Neuronal stem cell (in vitro differentiated cells): ENCODE measurements at regions not wholly inside any gene's neighbourhood (a gene's known extent, or its start where the extent isn't known, plus 50 kb on each side); places are given as distances from the start of the nearest gene placed in this dataset.

Experiments
- DNase-seq: peaks from one replicate; pipeline ENCODE4 v3.0.0-alpha.2; 2013; ENCODE audit warnings: low spot score
- H2AFZ ChIP-seq: one replicate; pipeline ENCODE4 v1.6.1; 2013; ENCODE audit warnings: mild to moderate bottlenecking, low read length, inconsistent platforms
- H2AK5ac ChIP-seq: 2 replicates; pipeline ENCODE4 v1.6.1; 2013; ENCODE audit warnings: low read depth, mild to moderate bottlenecking, inconsistent platforms, low read length, moderate library complexity, mixed read lengths
- H2BK120ac ChIP-seq: 2 replicates; pipeline ENCODE4 v1.6.1; 2013; ENCODE audit warnings: low read depth, mild to moderate bottlenecking, inconsistent platforms, low read length, moderate library complexity, mixed read lengths
- H2BK12ac ChIP-seq: one replicate; pipeline ENCODE4 v1.6.1; 2013; ENCODE audit warnings: low read length, inconsistent platforms
- H2BK15ac ChIP-seq: 2 replicates; pipeline ENCODE4 v1.6.1; 2013; ENCODE audit warnings: mild to moderate bottlenecking, low read length, inconsistent platforms, mixed read lengths
- H2BK5ac ChIP-seq: one replicate; pipeline ENCODE4 v1.6.1; 2013; ENCODE audit warnings: inconsistent platforms, mild to moderate bottlenecking, low read length, moderate library complexity
- H3K14ac ChIP-seq: one replicate; pipeline ENCODE4 v1.6.1; 2013; ENCODE audit warnings: low read length, inconsistent platforms
- H3K18ac ChIP-seq: 2 replicates; pipeline ENCODE4 v1.6.1; 2013; ENCODE audit warnings: low read length, inconsistent platforms
- H3K23ac ChIP-seq: 2 replicates; pipeline ENCODE4 v1.6.1; 2013; ENCODE audit warnings: low read depth, mild to moderate bottlenecking, mixed read lengths, low read length, inconsistent platforms; ENCODE audit not compliant: poor library complexity
- H3K27ac ChIP-seq: replicated peaks from 3 replicates; pipeline ENCODE4 v1.5.1; 2013; ENCODE audit warnings: low read length, inconsistent platforms
- H3K27me3 ChIP-seq, 3 experiments: 2 replicates each; pipeline ENCODE4 v1.6.1; 2013; ENCODE audit warnings: low read length in 3 of 3, mild to moderate bottlenecking in 2 of 3, inconsistent platforms in 1 of 3, low read depth in 1 of 3, mixed read lengths in 1 of 3, moderate library complexity in 1 of 3; ENCODE audit not compliant: control insufficient read depth in 3 of 3, insufficient read depth in 3 of 3
- H3K36me3 ChIP-seq, 2 donors: replicated peaks in 1 of 2; 2 replicates each; pipeline ENCODE4 v1.6.1; 2013; ENCODE audit warnings: low read length in 2 of 2; ENCODE audit not compliant: control insufficient read depth in 2 of 2, insufficient read depth in 2 of 2
- H3K4ac ChIP-seq: 2 replicates; pipeline ENCODE4 v1.6.1; 2013; ENCODE audit warnings: inconsistent platforms, mild to moderate bottlenecking, low read length, moderate library complexity
- H3K4me1 ChIP-seq, 2 donors: 1 replicate in 1 of 2; 2 replicates in 1 of 2; pipeline ENCODE4 v1.6.1; 2013; ENCODE audit warnings: low read length in 2 of 2, low read depth in 1 of 2; ENCODE audit not compliant: control insufficient read depth in 2 of 2, insufficient read depth in 1 of 2
- H3K4me2 ChIP-seq: one replicate; pipeline ENCODE4 v1.6.1; 2013; ENCODE audit warnings: mild to moderate bottlenecking, low read length, inconsistent platforms; ENCODE audit not compliant: insufficient read depth, poor library complexity, severe bottlenecking
- H3K4me3 ChIP-seq, 2 donors: 2 replicates each; pipeline ENCODE4 v1.5.1; 2013; ENCODE audit warnings: low read length in 2 of 2, mild to moderate bottlenecking in 2 of 2, inconsistent platforms in 1 of 2, moderate library complexity in 1 of 2
- H3K79me1 ChIP-seq: one replicate; pipeline ENCODE4 v1.6.1; 2013; ENCODE audit warnings: low read depth, mild to moderate bottlenecking, inconsistent platforms, low read length, moderate library complexity
- H3K9ac ChIP-seq: one replicate; pipeline ENCODE4 v1.6.1; 2013; ENCODE audit warnings: mild to moderate bottlenecking, low read depth, low read length, inconsistent platforms; ENCODE audit not compliant: poor library complexity
- H3K9me3 ChIP-seq, 2 donors: replicated peaks in 1 of 2; 2 replicates each; pipeline versions ENCODE3 to v1.6.1; 2013; ENCODE audit warnings: low read length in 2 of 2, mild to moderate bottlenecking in 2 of 2, inconsistent platforms in 1 of 2, low read depth in 1 of 2, mixed read lengths in 1 of 2, moderate library complexity in 1 of 2; ENCODE audit not compliant: control insufficient read depth in 2 of 2, insufficient read depth in 1 of 2
- H4K8ac ChIP-seq: one replicate; pipeline ENCODE4 v1.6.1; 2013; ENCODE audit warnings: low read depth, mild to moderate bottlenecking, inconsistent platforms, low read length, moderate library complexity
- H4K91ac ChIP-seq: one replicate; pipeline ENCODE4 v1.6.1; 2013; ENCODE audit warnings: low read length, low read depth, mild to moderate bottlenecking, inconsistent platforms; ENCODE audit not compliant: poor library complexity
- WGBS, 2 donors: extraction: QIAGEN DNeasy Blood & Tissue Kit; methylation state at CpG; one replicate each; pipeline ENCODE4 v1.1.7; 2013; ENCODE audit warnings: missing lambda C conversion rate in 2 of 2, mixed read lengths in 1 of 2; ENCODE audit not compliant: insufficient read length in 2 of 2, insufficient replicate concordance in 1 of 2; ENCODE audit errors: extremely low coverage in 2 of 2; 5-methylcytosine and 5-hydroxymethylcytosine counted together

GRCh38 chr12:124686370-124687173, 119.2 kb upstream of the NCOR2 start:
- Histone ChIP-seq H3K4ac (no peak overlapping the region), H2AFZ (no peak overlapping the region), H3K27ac (no peak overlapping the region), H3K9ac (no peak overlapping the region), H2AK5ac (peak overlapping the region; percentile 8), H3K79me1 (no peaks in the 10 kb centered on the region), H2BK12ac (no peak overlapping the region), H2BK15ac (peak overlapping the region; percentile 1), H2BK120ac (no peak overlapping the region), H3K4me2 (no peak overlapping the region), H4K91ac (no peak overlapping the region), H3K23ac (no peak overlapping the region), H3K18ac (no peak overlapping the region), H3K4me3 (no peak overlapping the region), H3K9me3 (peaks cover 4 to 7% of the 10 kb centered on the region in 2 donors), H4K8ac (no peak overlapping the region), H3K36me3 (no peaks in the 10 kb centered on the region), H3K14ac (no peak overlapping the region), H3K27me3 (peaks cover 0 to 31% (median 0%) of the 10 kb centered on the region in 3 experiments), H3K4me1 (peaks cover 20 to 33% of the 10 kb centered on the region in 2 donors), H2BK5ac (no peak overlapping the region)
- no peak for DNase-seq
- WGBS, 2 donors: no CpG with 5 or more reads among the region's 9 CpGs

GRCh38 chr12:124685689-124686369, 118.4 kb upstream of the NCOR2 start:
- H3K4me2 ChIP-seq: no peak overlapping the region
- no peak overlapping the region for H4K91ac ChIP-seq
- no peak overlapping the region for H3K27ac ChIP-seq
- no peak overlapping the region for H3K9ac ChIP-seq
- H3K4ac ChIP-seq: no peak overlapping the region
- H3K4me1 ChIP-seq: peaks cover 24 to 33% of the 10 kb centered on the region in 2 donors
- H3K27me3 ChIP-seq: peaks cover 0 to 31% (median 0%) of the 10 kb centered on the region in 3 experiments
- peaks cover 2 to 7% of the 10 kb centered on the region in 2 donors for H3K9me3 ChIP-seq
- H2BK5ac ChIP-seq: no peak overlapping the region
- H2AFZ ChIP-seq: peak overlapping the region; percentile 14
- H4K8ac ChIP-seq: no peak overlapping the region
- peak overlapping the region; percentile 41 for H2BK12ac ChIP-seq
- no peak overlapping the region for H3K14ac ChIP-seq
- no peaks in the 10 kb centered on the region for H3K36me3 ChIP-seq
- no CpG with 5 or more reads among the region's 18 CpGs for WGBS, 2 donors
- H3K79me1 ChIP-seq: no peaks in the 10 kb centered on the region
- H2BK15ac ChIP-seq: peak overlapping the region; percentile 1
- H2BK120ac ChIP-seq: no peak overlapping the region
- no peak overlapping the region for H2AK5ac ChIP-seq
- H3K23ac ChIP-seq: no peak overlapping the region
- no peak for DNase-seq
- H3K18ac ChIP-seq: peak overlapping the region; percentile 25
- no peak overlapping the region for H3K4me3 ChIP-seq

- no peak overlapping the region for H3K4me3 ChIP-seq
- no peak for DNase-seq
- peaks cover 24 to 33% of the 10 kb centered on the region in 2 donors for H3K4me1 ChIP-seq
- no peak overlapping the region for H2BK12ac ChIP-seq
- peak overlapping the region; percentile 7 for H3K27ac ChIP-seq
- no peak overlapping the region for H3K23ac ChIP-seq
- no peak overlapping the region for H3K9ac ChIP-seq
- peak overlapping the region; percentile 61 for H2AK5ac ChIP-seq
- WGBS, 2 donors: no CpG with 5 or more reads among the region's 18 CpGs
- H3K79me1 ChIP-seq: no peaks in the 10 kb centered on the region
- H3K9me3 ChIP-seq: peaks cover 1 to 7% of the 10 kb centered on the region in 2 donors
- no peak overlapping the region for H3K14ac ChIP-seq
- H4K91ac ChIP-seq: no peak overlapping the region
- no peak overlapping the region for H2BK5ac ChIP-seq
- H2BK120ac ChIP-seq: no peak overlapping the region
- H3K36me3 ChIP-seq: no peaks in the 10 kb centered on the region
- no peak overlapping the region for H2BK15ac ChIP-seq
- no peak overlapping the region for H3K4me2 ChIP-seq
- no peak overlapping the region for H3K4ac ChIP-seq
- H4K8ac ChIP-seq: no peak overlapping the region
- H2AFZ ChIP-seq: peak overlapping the region; percentile 14
- peaks cover 0 to 31% (median 0%) of the 10 kb centered on the region in 3 experiments for H3K27me3 ChIP-seq
- H3K18ac ChIP-seq: peak overlapping the region; percentile 12
Observed at GRCh38 chr12:124684971-124685688, 117.7 kb upstream of the NCOR2 start.
